SK-N-SH treated with all-trans-retinoic acid at 6 μM for 48 hours (cell line): ENCODE measurements at regions not wholly inside any gene's neighbourhood (a gene's known extent, or its start where the extent isn't known, plus 50 kb on each side); places are given as distances from the start of the nearest gene placed in this dataset.
A peak's percentile ranks its signal among the peaks of the same experiment; 100 is the strongest.

Experiments
- ARNTL ChIP-seq: fragments of 450-650 bp; formaldehyde crosslinking; IDR thresholded peaks from 2 replicates; pipeline ENCODE4 v1.5.0; 2020; ENCODE audit warnings: low read depth, mild to moderate bottlenecking, moderate library complexity, borderline replicate concordance
- ESRRG ChIP-seq: fragments of 250-450 bp; sonication (Bioruptor Pico); IDR thresholded peaks from 2 replicates; pipeline ENCODE4 v1.6.1; 2021; ENCODE audit warnings: mild to moderate bottlenecking
- GLIS3 ChIP-seq: fragments of 250-450 bp; sonication (Bioruptor Pico); IDR thresholded peaks from 2 replicates; pipeline ENCODE4 v1.5.0; 2020; ENCODE audit warnings: mild to moderate bottlenecking, moderate library complexity
- SNAI2 ChIP-seq: fragments of 250-450 bp; sonication (Bioruptor Pico); IDR thresholded peaks from 2 replicates; pipeline ENCODE4 v1.5.0; 2020; ENCODE audit warnings: mild to moderate bottlenecking, moderate library complexity
- TOX ChIP-seq: fragments of 250-450 bp; sonication (Bioruptor Pico); IDR thresholded peaks from 2 replicates; pipeline ENCODE4 v1.8.0; 2021; ENCODE audit warnings: mild to moderate bottlenecking, moderate library complexity, borderline replicate concordance
- TSHZ2 ChIP-seq: fragments of 250-450 bp; sonication (Bioruptor Pico); IDR thresholded peaks from 2 replicates; pipeline ENCODE4 v1.5.0; 2020; ENCODE audit warnings: mild to moderate bottlenecking, moderate library complexity
- ZFP3 ChIP-seq: fragments of 250-450 bp; sonication (Bioruptor Pico); IDR thresholded peaks from 2 replicates; pipeline ENCODE4 v1.5.0; 2020; ENCODE audit warnings: mild to moderate bottlenecking, moderate library complexity
- ZNF565 ChIP-seq: fragments of 450-650 bp; formaldehyde crosslinking; conservative IDR thresholded peaks from 2 replicates; pipeline ENCODE4 v1.5.0; 2020; ENCODE audit warnings: low read depth, mild to moderate bottlenecking, moderate library complexity
- TF ChIP-seq, protein P1 (sequence below): fragments of 250-450 bp; sonication (Bioruptor Pico); IDR thresholded peaks from 2 replicates; pipeline ENCODE4 v1.8.0; 2020; ENCODE audit warnings: mild to moderate bottlenecking, moderate library complexity, borderline replicate concordance

GRCh38 chr3:72288955-72289691, 504.2 kb upstream of the PROK2 start:
- TF ChIP-seq SNAI2 (no peak), TOX (no peak), GLIS3 (CRISPR knock-in tag) (no peak), ARNTL (CRISPR knock-in tag) (no peak), TSHZ2 (peak; percentile 61; the same call in 1 of the 2 replicates), ZNF565 (CRISPR knock-in tag) (no peak), ZFP3 (CRISPR knock-in tag) (no peak), ESRRG (CRISPR knock-in tag) (no peak)
- TF ChIP-seq, protein P1, sequence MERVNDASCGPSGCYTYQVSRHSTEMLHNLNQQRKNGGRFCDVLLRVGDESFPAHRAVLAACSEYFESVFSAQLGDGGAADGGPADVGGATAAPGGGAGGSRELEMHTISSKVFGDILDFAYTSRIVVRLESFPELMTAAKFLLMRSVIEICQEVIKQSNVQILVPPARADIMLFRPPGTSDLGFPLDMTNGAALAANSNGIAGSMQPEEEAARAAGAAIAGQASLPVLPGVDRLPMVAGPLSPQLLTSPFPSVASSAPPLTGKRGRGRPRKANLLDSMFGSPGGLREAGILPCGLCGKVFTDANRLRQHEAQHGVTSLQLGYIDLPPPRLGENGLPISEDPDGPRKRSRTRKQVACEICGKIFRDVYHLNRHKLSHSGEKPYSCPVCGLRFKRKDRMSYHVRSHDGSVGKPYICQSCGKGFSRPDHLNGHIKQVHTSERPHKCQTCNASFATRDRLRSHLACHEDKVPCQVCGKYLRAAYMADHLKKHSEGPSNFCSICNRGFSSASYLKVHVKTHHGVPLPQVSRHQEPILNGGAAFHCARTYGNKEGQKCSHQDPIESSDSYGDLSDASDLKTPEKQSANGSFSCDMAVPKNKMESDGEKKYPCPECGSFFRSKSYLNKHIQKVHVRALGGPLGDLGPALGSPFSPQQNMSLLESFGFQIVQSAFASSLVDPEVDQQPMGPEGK (CRISPR knock-in tag): peak; percentile 57; the same call in 1 of the 2 replicates
